ENCODE measurements at regions not wholly inside any gene's neighbourhood (a gene's known extent, or its start where the extent isn't known, plus 50 kb on each side); places are given as distances from the start of the nearest gene placed in this dataset.

DNA sequence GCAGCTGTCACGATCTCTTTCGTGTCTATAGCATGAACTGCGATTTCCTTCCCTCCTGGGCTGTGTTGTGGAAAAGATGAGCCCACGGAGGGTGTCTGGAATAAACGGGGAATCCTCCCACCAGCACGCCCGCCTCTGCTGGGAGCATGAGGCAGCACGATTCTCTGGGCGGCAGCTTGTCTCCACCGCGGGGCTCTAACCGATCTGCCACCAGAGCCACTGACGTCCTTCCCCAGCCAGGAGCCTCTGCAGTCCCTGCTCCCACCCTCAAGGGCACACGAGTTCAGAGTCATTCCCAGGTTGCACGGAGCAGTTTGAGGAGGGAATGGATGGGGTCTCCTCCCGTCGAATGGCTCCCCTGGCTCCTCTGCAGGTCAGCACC is 197.6 kb downstream of the DLL1 start:
- TF ChIP-seq, protein P1, sequence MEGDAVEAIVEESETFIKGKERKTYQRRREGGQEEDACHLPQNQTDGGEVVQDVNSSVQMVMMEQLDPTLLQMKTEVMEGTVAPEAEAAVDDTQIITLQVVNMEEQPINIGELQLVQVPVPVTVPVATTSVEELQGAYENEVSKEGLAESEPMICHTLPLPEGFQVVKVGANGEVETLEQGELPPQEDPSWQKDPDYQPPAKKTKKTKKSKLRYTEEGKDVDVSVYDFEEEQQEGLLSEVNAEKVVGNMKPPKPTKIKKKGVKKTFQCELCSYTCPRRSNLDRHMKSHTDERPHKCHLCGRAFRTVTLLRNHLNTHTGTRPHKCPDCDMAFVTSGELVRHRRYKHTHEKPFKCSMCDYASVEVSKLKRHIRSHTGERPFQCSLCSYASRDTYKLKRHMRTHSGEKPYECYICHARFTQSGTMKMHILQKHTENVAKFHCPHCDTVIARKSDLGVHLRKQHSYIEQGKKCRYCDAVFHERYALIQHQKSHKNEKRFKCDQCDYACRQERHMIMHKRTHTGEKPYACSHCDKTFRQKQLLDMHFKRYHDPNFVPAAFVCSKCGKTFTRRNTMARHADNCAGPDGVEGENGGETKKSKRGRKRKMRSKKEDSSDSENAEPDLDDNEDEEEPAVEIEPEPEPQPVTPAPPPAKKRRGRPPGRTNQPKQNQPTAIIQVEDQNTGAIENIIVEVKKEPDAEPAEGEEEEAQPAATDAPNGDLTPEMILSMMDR (IDR thresholded peaks at IDR 0.05; ENCODE audit: borderline replicate concordance, extremely low read depth, low read length, poor library complexity, severe bottlenecking): no peak
- no peak for TF ChIP-seq EZH2 (IDR thresholded peaks at IDR 0.05; ENCODE audit: borderline replicate concordance, low read depth, low read length, severe bottlenecking)

Measured in DND-41 (cell line).